Transverse colon (tissue), 4 donors: ENCODE measurements at regions not wholly inside any gene's neighbourhood (a gene's known extent, or its start where the extent isn't known, plus 50 kb on each side); places are given as distances from the start of the nearest gene placed in this dataset.

Experiments used
- DNase-seq: peaks from one replicate; pipeline ENCODE4 v3.0.0-alpha.2; 2019
- H3K27ac ChIP-seq, 4 donors: fragments of 200-600 bp; sonication (generic); 2 replicates each; pipeline ENCODE4 v1.5.1; 2016 to 2018; ENCODE audit warnings: inconsistent platforms in 4 of 4
- H3K27me3 ChIP-seq: fragments of 200-600 bp; sonication (generic); 2 replicates; pipeline ENCODE4 v1.5.1; 2017; ENCODE audit warnings: inconsistent platforms
- H3K36me3 ChIP-seq, 4 donors: fragments of 200-600 bp; sonication (generic); 2 replicates each; pipeline ENCODE4 v1.5.1; 2017 to 2019; ENCODE audit warnings: inconsistent platforms in 4 of 4
- H3K4me1 ChIP-seq, 4 donors: fragments of 200-600 bp; sonication (generic); 2 replicates each; pipeline ENCODE4 v1.5.1; 2017 to 2020; ENCODE audit warnings: inconsistent platforms in 4 of 4
- H3K4me3 ChIP-seq, 4 donors: fragments of 200-600 bp; sonication (generic); 1 replicate in 1 of 4; 2 replicates in 3 of 4; pipeline versions ENCODE4 v1.5.1 to v1.6.1; 2017 to 2019; ENCODE audit warnings: inconsistent platforms in 4 of 4
- H3K9me3 ChIP-seq, 2 donors: fragments of 200-600 bp; sonication (generic); 2 replicates each; pipeline ENCODE4 v1.5.1; 2017 to 2019; ENCODE audit warnings: inconsistent platforms in 2 of 2
- EP300 ChIP-seq: sonication (generic); formaldehyde crosslinking; IDR thresholded peaks from one replicate; pipeline ENCODE4 v1.6.1; 2017; ENCODE audit warnings: antibody characterized with exemption, low read depth
- POLR2A ChIP-seq: fragments of 450-650 bp; IDR thresholded peaks from one replicate; pipeline ENCODE4 v1.6.1; 2016; ENCODE audit warnings: antibody characterized with exemption, mild to moderate bottlenecking, moderate library complexity
- POLR2AphosphoS5 ChIP-seq, 3 donors: sonication (generic); formaldehyde crosslinking; IDR thresholded peaks; one replicate each; pipeline ENCODE4 v1.6.1; 2016; ENCODE audit warnings: antibody characterized with exemption in 3 of 3
- WGBS, 2 donors: methylation state at CpG; one replicate each; pipeline ENCODE4 v1.1.5; 2018; ENCODE audit warnings: low coverage in 1 of 2; 5-methylcytosine and 5-hydroxymethylcytosine counted together
- in situ Hi-C, 4 donors: fragments of 200-750 bp; cut with MboI; loops; one replicate each; pipeline versions ENCODE4 v1.15.0 to v1.15.1; 2017; ENCODE audit warnings: low sequenced_read_pairs in 3 of 4, low pct_ligation_motif_present in 1 of 4, low pct_unique_long_range_greater_than_20kb in 1 of 4
- intact Hi-C: fragments of 100-400 bp; cut with DNase I; formaldehyde crosslinking; loops from one replicate; pipeline ENCODE4 v1.15.1; 2023; ENCODE audit warnings: low total_unique reads
- TF ChIP-seq, protein P1 (sequence below), 5 experiments: fragments of 200-600 bp in 3 of 5; fragments of 450-650 bp in 2 of 5; sonication (generic) in 3 of 5; IDR thresholded peaks; 1 replicate in 2 of 5; 2 replicates in 3 of 5; pipeline ENCODE4 v1.5.1; 2016 to 2017; ENCODE audit warnings: antibody characterized with exemption in 5 of 5, inconsistent platforms in 3 of 5, mild to moderate bottlenecking in 2 of 5, moderate library complexity in 1 of 5

DNA sequence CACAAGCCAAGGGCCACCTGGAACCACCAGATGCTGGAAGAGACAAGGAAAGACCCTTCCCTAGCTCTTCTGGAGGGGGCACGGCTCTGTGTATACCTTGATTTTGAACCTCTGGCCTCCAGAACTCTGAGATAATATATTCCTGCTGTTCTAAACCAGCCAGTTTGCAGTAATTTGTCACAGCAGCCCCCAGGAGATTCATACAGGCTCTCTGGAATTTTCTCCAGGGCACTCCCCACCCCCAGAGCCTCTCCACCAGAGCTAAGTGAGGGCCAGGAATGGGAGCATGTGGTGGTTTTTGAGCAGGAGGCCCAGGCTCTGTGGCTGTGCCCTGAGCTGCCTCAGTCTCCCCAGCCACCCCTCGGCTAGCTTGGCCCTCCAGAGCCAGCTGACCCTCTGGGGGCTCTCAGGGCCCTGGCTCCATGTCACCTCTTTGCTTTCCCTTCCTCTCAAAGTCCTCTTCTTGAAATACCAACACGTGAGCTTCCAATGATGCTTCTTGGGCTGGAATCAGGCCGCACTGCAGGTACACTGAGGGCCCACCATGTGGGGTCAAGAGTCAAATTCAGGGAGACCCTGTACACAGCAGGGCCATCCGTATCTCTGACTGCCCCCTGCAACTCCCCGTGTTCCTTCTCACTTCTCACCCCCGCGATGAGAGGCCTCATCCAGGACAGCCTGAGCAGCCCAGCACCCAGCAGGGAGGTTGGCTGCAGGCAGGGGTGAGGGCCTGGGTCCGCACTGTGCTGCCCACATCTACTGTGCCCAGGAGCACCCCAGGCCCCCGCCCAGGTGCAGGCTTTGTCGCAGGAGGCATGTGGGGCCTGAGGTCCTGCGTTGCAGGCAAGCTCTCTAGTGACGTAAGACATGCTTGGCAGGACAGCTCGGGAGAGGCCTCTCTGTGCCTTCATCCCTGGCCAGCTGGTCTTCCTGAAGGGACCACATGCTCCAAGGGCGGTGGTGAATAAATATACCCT is 155.5 kb downstream of the ANKRD60 start:
- 50 to 84% methylated on average over 1 to 15 of the region's 15 CpGs for WGBS, 2 donors
- TF ChIP-seq, protein P1, sequence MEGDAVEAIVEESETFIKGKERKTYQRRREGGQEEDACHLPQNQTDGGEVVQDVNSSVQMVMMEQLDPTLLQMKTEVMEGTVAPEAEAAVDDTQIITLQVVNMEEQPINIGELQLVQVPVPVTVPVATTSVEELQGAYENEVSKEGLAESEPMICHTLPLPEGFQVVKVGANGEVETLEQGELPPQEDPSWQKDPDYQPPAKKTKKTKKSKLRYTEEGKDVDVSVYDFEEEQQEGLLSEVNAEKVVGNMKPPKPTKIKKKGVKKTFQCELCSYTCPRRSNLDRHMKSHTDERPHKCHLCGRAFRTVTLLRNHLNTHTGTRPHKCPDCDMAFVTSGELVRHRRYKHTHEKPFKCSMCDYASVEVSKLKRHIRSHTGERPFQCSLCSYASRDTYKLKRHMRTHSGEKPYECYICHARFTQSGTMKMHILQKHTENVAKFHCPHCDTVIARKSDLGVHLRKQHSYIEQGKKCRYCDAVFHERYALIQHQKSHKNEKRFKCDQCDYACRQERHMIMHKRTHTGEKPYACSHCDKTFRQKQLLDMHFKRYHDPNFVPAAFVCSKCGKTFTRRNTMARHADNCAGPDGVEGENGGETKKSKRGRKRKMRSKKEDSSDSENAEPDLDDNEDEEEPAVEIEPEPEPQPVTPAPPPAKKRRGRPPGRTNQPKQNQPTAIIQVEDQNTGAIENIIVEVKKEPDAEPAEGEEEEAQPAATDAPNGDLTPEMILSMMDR (IDR thresholded peaks at IDR 0.05): no peak
- TF ChIP-seq EP300 (no peak), POLR2A (no peak)

DNA sequence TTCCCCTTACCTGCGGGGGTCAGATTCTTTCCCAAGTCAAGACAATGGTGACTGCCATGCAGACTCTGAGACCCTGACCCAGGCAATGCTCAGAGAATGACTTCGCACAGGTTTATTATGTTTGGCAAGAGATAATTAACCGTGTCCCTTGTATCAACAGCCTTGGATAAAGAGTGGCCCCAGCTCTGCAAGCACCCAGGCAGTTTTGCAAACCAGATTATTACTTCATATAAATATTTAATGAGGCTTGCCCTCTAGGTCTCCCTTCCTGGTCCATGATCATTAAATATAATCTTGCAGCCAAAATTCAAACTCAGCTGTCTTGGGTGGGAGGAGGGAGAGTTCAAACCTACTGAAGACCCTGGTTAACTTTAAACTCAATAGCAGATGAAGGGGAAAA is 156.5 kb downstream of the ANKRD60 start:
- intact Hi-C loops (no loop called here), in situ Hi-C loops (loop anchor here in 1 of 4 donors (25.0 kb wide), 1 partner anchor 90 kb away; a partner anchor contains a TSS)
- Histone ChIP-seq H3K27ac (no peak overlapping the region), H3K36me3 (no peaks in the 10 kb centered on the region), H3K4me3 (no peak overlapping the region), H3K4me1 (no peaks in the 10 kb centered on the region), H3K9me3 (no peaks in the 10 kb centered on the region), H3K27me3 (no peaks in the 10 kb centered on the region)
- 60 to 64% methylated on average over 1 to 3 of the region's 3 CpGs for WGBS, 2 donors
- TF ChIP-seq, protein P1 (IDR thresholded peaks at IDR 0.05): no peak
- TF ChIP-seq EP300 (no peak), POLR2A (no peak), POLR2AphosphoS5 (IDR thresholded peaks at IDR 0.05) (no peak)
- no peak for DNase-seq

More for the DNA sequence above, 155.5 kb downstream of the ANKRD60 start:
- Histone ChIP-seq H3K4me1 (no peaks in the 10 kb centered on the region), H3K27me3 (no peaks in the 10 kb centered on the region), H3K36me3 (no peaks in the 10 kb centered on the region), H3K4me3 (no peak overlapping the region), H3K27ac (no peak overlapping the region), H3K9me3 (no peaks in the 10 kb centered on the region)
- in situ Hi-C loops: loop anchor here in 1 of 4 donors (25.0 kb wide), 1 partner anchor 89 kb away; a partner anchor contains a TSS
- no peak for DNase-seq
- intact Hi-C loops: no loop called here

DNA sequence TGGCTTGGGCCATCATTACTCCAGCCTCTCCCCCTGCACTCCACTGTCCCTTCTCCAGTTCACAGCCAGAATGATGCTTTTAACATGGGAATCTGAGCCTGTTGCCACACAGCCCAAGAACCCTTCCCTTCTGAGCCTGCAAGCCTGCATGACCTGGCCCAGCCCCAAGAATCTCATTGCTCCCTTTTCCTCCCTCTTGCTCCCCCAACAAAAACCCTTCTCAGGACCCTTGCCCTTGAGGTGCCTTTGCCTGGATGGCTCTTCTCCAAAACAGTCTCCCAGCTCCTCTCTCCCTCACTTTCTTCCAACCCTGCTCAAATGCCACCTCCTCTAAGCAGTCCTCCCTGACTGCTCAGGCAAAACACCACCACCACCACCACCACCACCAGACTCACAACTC is 157.2 kb downstream of the ANKRD60 start:
- intact Hi-C loops: no loop called here
- no peak overlapping the region for H3K4me3 ChIP-seq
- TF ChIP-seq, protein P1 (IDR thresholded peaks at IDR 0.05): no peak
- no peak for TF ChIP-seq EP300
- no peak for TF ChIP-seq POLR2AphosphoS5 (IDR thresholded peaks at IDR 0.05)
- TF ChIP-seq POLR2A: no peak
- in situ Hi-C loops: loop anchor here in 1 of 4 donors (25.0 kb wide), 1 partner anchor 91 kb away; a partner anchor contains a TSS
- no peaks in the 10 kb centered on the region for H3K36me3 ChIP-seq
- DNase-seq: no peak
- H3K27ac ChIP-seq: no peak overlapping the region
- H3K9me3 ChIP-seq: no peaks in the 10 kb centered on the region
- H3K27me3 ChIP-seq: no peaks in the 10 kb centered on the region
- H3K4me1 ChIP-seq: no peaks in the 10 kb centered on the region

DNA sequence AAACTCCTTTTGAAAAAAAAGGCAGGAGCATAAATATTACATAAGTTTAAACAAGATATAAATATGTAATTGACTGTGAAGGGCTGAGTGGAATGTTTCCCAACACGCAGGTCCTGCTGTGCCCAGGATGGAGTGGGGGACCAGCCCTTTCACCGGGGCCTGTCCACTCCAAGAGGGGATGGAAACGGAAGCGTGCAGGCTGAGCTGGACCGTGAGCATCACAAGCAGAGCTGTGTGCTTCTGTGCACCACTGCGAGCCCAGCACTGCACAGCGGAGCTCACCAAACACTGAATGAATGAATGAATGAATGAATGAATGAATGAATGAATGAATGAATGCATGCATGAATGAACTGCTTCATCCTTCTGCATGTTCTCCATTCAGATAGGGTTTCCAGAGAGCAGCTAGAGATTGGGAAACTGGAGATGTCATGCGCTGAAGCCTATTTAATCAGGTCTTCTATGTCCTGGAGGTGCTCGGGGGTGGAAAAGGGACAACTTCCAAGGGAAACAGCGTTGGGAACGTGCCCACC is 157.7 kb downstream of the ANKRD60 start:
- H3K27me3 ChIP-seq: no peaks in the 10 kb centered on the region
- TF ChIP-seq, protein P1 (IDR thresholded peaks at IDR 0.05): no peak
- TF ChIP-seq POLR2AphosphoS5 (IDR thresholded peaks at IDR 0.05) (no peak), POLR2A (no peak), EP300 (no peak)
- H3K4me1 ChIP-seq: no peaks in the 10 kb centered on the region
- H3K27ac ChIP-seq: no peak overlapping the region
- no peaks in the 10 kb centered on the region for H3K36me3 ChIP-seq
- no peaks in the 10 kb centered on the region for H3K9me3 ChIP-seq
- H3K4me3 ChIP-seq: no peak overlapping the region
- in situ Hi-C loops: loop anchor here in 1 of 4 donors (25.0 kb wide), 1 partner anchor 92 kb away; a partner anchor contains a TSS
- no peak for DNase-seq
- intact Hi-C loops: no loop called here
- WGBS, 2 donors: 72 to 79% methylated on average over 4 to 11 of the region's 11 CpGs
